Activated T-cell treated with anti-CD3 and anti-CD28 coated beads, Interleukin-2, amount 50 U/mL, for 4 hours (primary cell): ENCODE measurements at regions not wholly inside any gene's neighbourhood (a gene's known extent, or its start where the extent isn't known, plus 50 kb on each side); places are given as distances from the start of the nearest gene placed in this dataset.
A peak's percentile ranks its signal among the peaks of the same experiment; 100 is the strongest.
"Not testable (repeated sequence)": the region's sequence is repeated elsewhere in the genome, so short reads cannot be mapped to it uniquely, and the experiment has no call there.

Experiments used
- ATAC-seq, 2 donors: fragments of 200-7000 bp; cut with Tn5 transposase; one replicate each; pipeline ENCODE4 v1.10.0; 2021
- DNase-seq: peaks from one replicate; pipeline ENCODE4 v3.0.0-alpha.2; 2020
- H3K27me3 Mint-ChIP-seq: one replicate; pipeline ENCODE4 v1.8.0; 2021; ENCODE audit warnings: low read depth, mixed read lengths
- H3K36me3 Mint-ChIP-seq: one replicate; pipeline ENCODE4 v1.8.0; 2022; ENCODE audit warnings: mixed read lengths; ENCODE audit not compliant: insufficient read depth
- H3K4me1 Mint-ChIP-seq: one replicate; pipeline ENCODE4 v1.8.0; 2021; ENCODE audit warnings: low read depth, mixed read lengths
- H3K4me3 Mint-ChIP-seq: one replicate; pipeline ENCODE4 v1.8.0; 2021; ENCODE audit warnings: mild to moderate bottlenecking, moderate library complexity, mixed read lengths
- H3K9me3 Mint-ChIP-seq: one replicate; pipeline ENCODE4 v1.8.0; 2021; ENCODE audit warnings: mixed read lengths

- Mint-ChIP-seq H3K36me3 (no peaks in the 10 kb centered on the region), H3K4me3 (no peak overlapping the region), H3K4me1 (no peaks in the 10 kb centered on the region), H3K27me3 (no peaks in the 10 kb centered on the region), H3K9me3 (peaks cover 14% of the 10 kb centered on the region)
- ATAC-seq (peak; percentile 35 to 75), DNase-seq (peak; percentile 6)
Observed at GRCh38 chr20:29497261-29497671, 1760.2 kb upstream of the DEFB115 start.

DNA sequence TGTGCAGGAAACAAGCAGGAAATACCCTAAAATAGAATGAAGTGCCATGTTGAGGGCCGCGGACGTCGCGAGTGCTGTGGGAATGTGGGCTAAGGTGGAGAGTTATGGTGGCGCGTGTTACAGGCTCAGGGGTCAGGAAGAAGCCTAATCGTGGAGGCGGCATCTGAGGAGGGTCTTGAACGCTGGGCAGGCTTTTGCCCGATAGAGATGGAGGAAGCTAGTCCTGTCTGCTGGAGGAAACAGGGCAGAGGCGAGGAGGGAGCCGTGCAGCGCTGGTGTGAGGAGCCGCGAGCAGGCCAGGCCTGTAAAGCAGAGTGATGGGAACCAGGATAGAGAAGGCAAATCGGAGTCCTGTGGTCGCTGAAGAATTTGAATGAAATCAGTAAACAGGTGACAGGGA, 1759.8 kb upstream of the DEFB115 start:
- H3K27me3 Mint-ChIP-seq, H3K4me3 Mint-ChIP-seq, ATAC-seq, H3K36me3 Mint-ChIP-seq, H3K4me1 Mint-ChIP-seq: not testable (repeated sequence)
- peaks cover 15% of the 10 kb centered on the region for H3K9me3 Mint-ChIP-seq
- DNase-seq, result peak; percentile 6

- H3K4me1 Mint-ChIP-seq, H3K9me3 Mint-ChIP-seq, H3K4me3 Mint-ChIP-seq, H3K27me3 Mint-ChIP-seq, ATAC-seq, H3K36me3 Mint-ChIP-seq: not testable (repeated sequence)
- peak; percentile 4 for DNase-seq
Observed at GRCh38 chr20:29500738-29501137, 1756.7 kb upstream of the DEFB115 start.

DNA sequence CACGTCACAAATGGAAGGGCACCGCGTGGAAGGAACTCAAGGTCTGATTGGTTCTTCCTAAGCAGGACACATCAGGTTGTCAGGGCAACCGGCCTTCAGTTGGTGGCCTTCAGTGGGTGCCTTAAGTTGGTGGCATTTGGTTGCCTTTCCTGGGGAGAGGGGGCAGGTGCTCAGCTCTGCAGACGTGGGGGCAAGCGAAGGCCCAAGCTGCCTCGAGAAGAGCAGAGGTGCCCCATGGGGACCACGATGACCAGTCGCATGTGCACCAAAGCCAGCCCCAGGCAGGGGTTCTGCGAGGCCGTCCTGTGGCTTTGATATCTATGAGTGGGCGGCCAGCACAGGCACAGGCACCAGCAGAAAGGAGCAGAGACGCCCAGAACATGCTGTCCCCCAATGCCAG, 1742.8 kb upstream of the DEFB115 start:
- not testable (repeated sequence) for H3K36me3 Mint-ChIP-seq, H3K27me3 Mint-ChIP-seq, DNase-seq, H3K4me3 Mint-ChIP-seq, ATAC-seq, H3K4me1 Mint-ChIP-seq
- H3K9me3 Mint-ChIP-seq, result peaks cover 27% of the 10 kb centered on the region

DNA sequence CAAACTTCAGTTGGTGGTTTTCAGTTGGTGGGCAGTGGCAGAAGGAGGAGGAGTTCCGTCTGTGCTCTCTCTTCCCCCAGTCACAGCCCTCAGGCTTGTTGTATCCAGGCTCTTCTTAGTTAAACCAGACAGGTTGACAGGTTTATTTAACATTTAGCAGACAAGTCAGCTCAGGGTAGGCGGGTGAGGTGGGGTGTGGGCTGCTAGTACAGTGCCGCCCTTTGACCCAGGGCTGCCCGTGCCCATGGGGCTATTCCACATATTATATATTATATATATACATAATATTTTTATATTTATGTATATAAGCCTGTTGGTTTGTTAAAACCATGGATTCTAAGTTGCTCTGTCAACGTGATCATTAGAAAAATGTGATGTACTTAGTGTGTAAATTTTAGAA, 1740.6 kb upstream of the DEFB115 start:
- not testable (repeated sequence) for H3K4me3 Mint-ChIP-seq, ATAC-seq, H3K36me3 Mint-ChIP-seq, DNase-seq, H3K27me3 Mint-ChIP-seq, H3K4me1 Mint-ChIP-seq
- peaks cover 27% of the 10 kb centered on the region for H3K9me3 Mint-ChIP-seq

GRCh38 chr20:29519610-29520241, 1737.7 kb upstream of the DEFB115 start:
- not testable (repeated sequence) for DNase-seq, H3K36me3 Mint-ChIP-seq, H3K4me3 Mint-ChIP-seq, H3K9me3 Mint-ChIP-seq, H3K27me3 Mint-ChIP-seq, H3K4me1 Mint-ChIP-seq, ATAC-seq

DNA sequence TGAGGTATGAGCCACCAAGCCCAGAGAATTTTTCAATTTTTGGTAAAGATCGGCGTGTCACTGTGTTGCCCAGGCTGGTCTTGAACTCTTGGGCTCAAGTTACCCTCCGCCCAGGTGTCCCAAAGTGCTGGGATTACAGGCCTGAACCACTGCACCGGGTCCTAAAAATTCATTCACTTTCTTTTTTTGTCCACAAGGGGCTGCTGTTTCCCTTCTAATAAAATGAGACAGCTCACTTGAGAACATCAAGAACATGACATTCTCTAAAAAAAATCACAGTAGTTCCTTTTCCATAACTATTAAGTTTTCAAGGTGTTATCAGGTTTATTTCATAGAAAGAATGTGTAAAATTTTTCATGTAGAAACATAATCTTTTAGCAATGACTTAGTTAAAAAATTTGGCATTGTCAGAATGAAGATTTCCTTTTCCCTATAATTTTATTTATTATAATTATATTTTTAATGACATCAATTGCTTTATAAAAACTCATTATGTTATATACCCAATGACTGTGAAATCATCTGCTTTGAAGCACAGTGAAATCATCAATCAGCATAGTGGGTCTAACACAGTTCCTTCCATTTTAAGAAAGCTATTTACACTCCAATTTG, 1723.8 kb upstream of the DEFB115 start:
- not testable (repeated sequence) for DNase-seq, H3K9me3 Mint-ChIP-seq, H3K27me3 Mint-ChIP-seq, H3K36me3 Mint-ChIP-seq, ATAC-seq, H3K4me1 Mint-ChIP-seq, H3K4me3 Mint-ChIP-seq

- H3K27me3 Mint-ChIP-seq, H3K9me3 Mint-ChIP-seq, ATAC-seq, H3K4me1 Mint-ChIP-seq, H3K4me3 Mint-ChIP-seq, DNase-seq, H3K36me3 Mint-ChIP-seq: not testable (repeated sequence)
Observed at GRCh38 chr20:29566901-29567635, 1690.4 kb upstream of the DEFB115 start.

DNA sequence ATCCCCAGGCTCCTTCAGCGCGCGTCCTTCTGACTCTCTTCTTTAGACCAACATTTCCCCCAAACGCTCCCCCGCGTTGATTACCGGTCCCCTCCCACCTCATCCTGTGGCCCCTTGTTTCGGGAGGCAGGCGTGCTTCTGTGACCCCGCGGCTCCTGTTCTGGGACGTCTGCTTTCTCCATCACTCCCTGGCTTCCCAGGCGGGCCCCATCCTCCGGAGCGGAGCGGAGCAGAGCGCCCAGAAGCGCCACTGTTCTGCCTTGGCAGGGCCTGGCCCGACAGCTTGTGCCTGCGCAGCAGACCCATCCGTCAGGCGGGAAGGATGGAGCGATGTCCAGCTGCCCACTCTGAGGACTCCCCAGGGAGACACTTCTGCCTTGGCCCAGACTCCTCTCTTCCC, 1689.8 kb upstream of the DEFB115 start:
- not testable (repeated sequence) for ATAC-seq, H3K36me3 Mint-ChIP-seq, H3K4me3 Mint-ChIP-seq, H3K9me3 Mint-ChIP-seq, H3K4me1 Mint-ChIP-seq, H3K27me3 Mint-ChIP-seq, DNase-seq

DNA sequence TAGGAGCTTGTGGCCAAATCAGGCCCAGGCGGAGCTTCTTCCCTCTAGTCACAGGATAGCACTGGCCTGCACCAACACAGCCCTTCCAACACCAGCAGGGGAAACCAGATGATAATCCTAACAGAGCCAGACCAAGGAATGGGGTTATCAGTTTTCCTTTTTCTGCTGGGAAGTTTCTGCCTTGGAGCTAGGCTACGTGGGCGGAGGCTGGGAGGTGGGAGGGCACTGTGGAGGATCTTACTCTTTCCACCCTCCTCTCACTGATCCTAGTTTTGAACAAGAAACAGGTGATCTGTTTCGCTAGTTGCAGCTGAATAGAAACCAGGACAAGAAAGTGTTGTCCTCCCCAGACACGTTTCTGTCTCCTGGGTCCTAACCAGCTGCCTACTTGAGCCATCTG, 1687.3 kb upstream of the DEFB115 start:
- not testable (repeated sequence) for H3K27me3 Mint-ChIP-seq, H3K4me1 Mint-ChIP-seq, H3K9me3 Mint-ChIP-seq, DNase-seq, H3K4me3 Mint-ChIP-seq, ATAC-seq, H3K36me3 Mint-ChIP-seq

- ATAC-seq, H3K36me3 Mint-ChIP-seq, H3K27me3 Mint-ChIP-seq, DNase-seq, H3K4me1 Mint-ChIP-seq, H3K4me3 Mint-ChIP-seq, H3K9me3 Mint-ChIP-seq: not testable (repeated sequence)
Observed at GRCh38 chr20:29589530-29589929, 1667.9 kb upstream of the DEFB115 start.

DNA sequence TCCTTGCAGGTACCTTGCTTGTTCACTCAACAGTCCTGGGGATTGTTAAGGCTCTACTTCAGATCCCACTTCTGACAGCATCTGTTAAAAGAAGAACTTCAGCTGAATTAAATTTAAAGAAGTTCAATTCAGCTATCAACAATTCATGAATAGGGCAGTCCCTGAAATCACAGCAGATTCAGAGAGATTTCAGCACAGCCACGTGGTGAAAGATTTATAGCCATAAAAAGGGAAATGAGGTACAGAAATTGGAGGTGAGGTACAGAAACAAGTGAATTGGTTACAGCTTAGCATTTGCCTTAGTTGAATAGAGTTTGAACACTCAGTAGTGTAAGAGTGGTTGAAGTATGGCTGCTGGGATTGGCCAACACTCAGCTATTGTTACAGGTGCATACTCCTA, 1653.3 kb upstream of the DEFB115 start:
- not testable (repeated sequence) for H3K4me1 Mint-ChIP-seq, DNase-seq, H3K27me3 Mint-ChIP-seq, ATAC-seq, H3K36me3 Mint-ChIP-seq, H3K4me3 Mint-ChIP-seq, H3K9me3 Mint-ChIP-seq

DNA sequence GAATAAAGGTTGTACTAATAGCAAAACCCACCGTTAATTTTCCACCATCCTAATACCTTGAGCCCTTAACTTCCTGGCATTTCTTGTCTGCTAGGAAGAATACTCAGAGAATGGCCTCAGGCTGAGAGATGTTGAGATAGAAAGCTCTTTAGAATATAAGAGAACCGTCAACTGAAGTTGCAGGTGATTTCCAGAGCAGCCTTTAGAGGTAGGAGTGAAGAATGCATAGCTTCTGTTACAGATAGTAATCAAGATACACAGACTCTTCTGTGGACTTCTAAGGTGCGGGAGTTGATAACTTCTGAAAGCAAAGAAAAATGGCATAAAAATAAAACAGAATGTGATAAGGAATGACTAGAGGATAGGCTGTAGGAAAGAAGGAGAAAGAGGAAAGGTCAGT, 1651.3 kb upstream of the DEFB115 start:
- not testable (repeated sequence) for DNase-seq, H3K4me1 Mint-ChIP-seq, H3K4me3 Mint-ChIP-seq, H3K27me3 Mint-ChIP-seq, H3K9me3 Mint-ChIP-seq, ATAC-seq, H3K36me3 Mint-ChIP-seq

DNA sequence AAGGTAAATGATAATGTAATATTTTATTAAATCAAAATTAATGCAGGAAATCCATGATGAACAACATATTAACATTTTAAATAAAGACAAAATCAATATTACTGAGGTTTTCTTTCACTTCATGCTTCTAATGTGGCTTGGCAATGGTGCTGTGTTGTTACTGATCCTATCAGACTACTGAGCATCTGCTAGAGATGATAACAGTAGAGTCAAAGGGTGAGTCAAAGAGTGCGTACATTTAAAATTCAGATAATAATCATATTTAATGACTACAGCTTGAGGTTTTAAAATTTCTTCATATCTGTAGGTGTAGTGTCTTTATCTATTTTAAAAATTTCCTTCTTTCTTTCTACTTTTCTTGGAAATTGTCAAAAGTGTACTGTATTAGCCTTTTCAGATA, 1628.1 kb upstream of the DEFB115 start:
- H3K9me3 Mint-ChIP-seq, result peaks cover 11% of the 10 kb centered on the region
- not testable (repeated sequence) for DNase-seq, ATAC-seq, H3K4me3 Mint-ChIP-seq, H3K27me3 Mint-ChIP-seq, H3K4me1 Mint-ChIP-seq, H3K36me3 Mint-ChIP-seq
